ENCODE measurements at regions not wholly inside any gene's neighbourhood (a gene's known extent, or its start where the extent isn't known, plus 50 kb on each side); places are given as distances from the start of the nearest gene placed in this dataset.

- dilution Hi-C loops (cut with MboI; ENCODE audit: extremely low pct_ligation_motif_present, low sequenced_read_pairs) (no loop called here), intact Hi-C loops (cut with micrococcal nuclease) (no loop called here)
- Histone ChIP-seq H3K4me3 (replicated peaks in 1 of 3; ENCODE audit: insufficient read depth in 1 of 3, low read depth in 1 of 3, low read length in 3 of 3) (no peak overlapping the region), H3K27me3 (ENCODE audit: control insufficient read depth in 2 of 2, insufficient read depth in 2 of 2, low read length in 2 of 2) (no peaks in the 10 kb centered on the region), H3K9me1 (replicated peaks; ENCODE audit: control insufficient read depth, extremely low read depth, insufficient read depth, low read length) (peaks cover 3% of the 10 kb centered on the region), H3K4me1 (ENCODE audit: control insufficient read depth, extremely low read depth, insufficient read depth, low read length) (no peaks in the 10 kb centered on the region), H3K9ac (replicated peaks; ENCODE audit: extremely low read depth, insufficient read depth, low read length) (no peak overlapping the region), H4K20me1 (replicated peaks; ENCODE audit: control insufficient read depth, extremely low read depth, insufficient read depth, low read length) (no peaks in the 10 kb centered on the region), H3K27ac (ENCODE audit: insufficient read depth, low read depth, low read length) (no peak overlapping the region), H3K4me2 (ENCODE audit: insufficient read depth, low read length) (no peak overlapping the region), H3K79me2 (ENCODE audit: control insufficient read depth, insufficient read depth, low read length) (no peaks in the 10 kb centered on the region), H3K9me3 (replicated peaks; ENCODE audit: control insufficient read depth, insufficient read depth, low read length) (no peaks in the 10 kb centered on the region), H2AFZ (ENCODE audit: low read depth, low read length) (no peak overlapping the region), H3K36me3 (ENCODE audit: control insufficient read depth in 2 of 2, extremely low read depth in 1 of 2, insufficient read depth in 2 of 2, low read length in 2 of 2) (no peaks in the 10 kb centered on the region)
- ChIA-PET POLR2A (no interaction called here), CTCF (no interaction called here)
- no peak for DNase-seq (ENCODE audit: low read depth, low spot score)
- no peak for FAIRE-seq
- no TSS peak for BruUV-seq (replicated peaks)
- TF ChIP-seq POLR2A (IDR thresholded peaks at IDR 0.05; ENCODE audit: low read depth, low read length) (no peak), MAX (IDR thresholded peaks at IDR 0.05; ENCODE audit: insufficient read depth, insufficient read length) (no peak), EZH2 (IDR thresholded peaks at IDR 0.05; ENCODE audit: borderline replicate concordance, low read depth, low read length, severe bottlenecking) (no peak)
Measured at GRCh38 chr7:79971058-79971457, 163.6 kb upstream of the GNAI1 start.

DNA sequence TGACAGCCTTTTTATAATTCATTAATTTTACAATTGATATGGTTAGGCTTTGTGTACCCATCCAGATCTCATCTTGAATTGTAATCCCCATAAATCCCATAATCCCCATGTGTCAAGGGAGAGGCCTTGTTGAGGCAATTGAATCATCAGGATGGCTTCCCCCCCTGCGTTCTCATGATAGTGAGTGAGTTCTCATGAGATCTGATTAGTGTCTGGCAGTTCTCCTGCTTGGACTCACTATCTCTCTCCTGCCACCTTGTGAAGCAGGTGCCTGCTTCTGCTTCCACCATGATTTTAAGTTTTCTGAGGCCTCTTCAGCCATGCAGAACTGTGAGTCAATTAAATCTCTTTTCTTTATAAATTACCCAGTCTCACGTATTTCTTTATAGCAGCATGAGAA lies 165.7 kb upstream of the GNAI1 start:
- BruUV-seq (replicated peaks), result no TSS peak
- Histone ChIP-seq H4K20me1 (replicated peaks; ENCODE audit: control insufficient read depth, extremely low read depth, insufficient read depth, low read length) (no peaks in the 10 kb centered on the region), H3K36me3 (ENCODE audit: control insufficient read depth in 2 of 2, extremely low read depth in 1 of 2, insufficient read depth in 2 of 2, low read length in 2 of 2) (no peaks in the 10 kb centered on the region), H3K9ac (replicated peaks; ENCODE audit: extremely low read depth, insufficient read depth, low read length) (no peak overlapping the region), H3K4me1 (ENCODE audit: control insufficient read depth, extremely low read depth, insufficient read depth, low read length) (no peaks in the 10 kb centered on the region), H3K9me1 (replicated peaks; ENCODE audit: control insufficient read depth, extremely low read depth, insufficient read depth, low read length) (peaks cover 3% of the 10 kb centered on the region), H3K79me2 (ENCODE audit: control insufficient read depth, insufficient read depth, low read length) (no peaks in the 10 kb centered on the region), H3K4me2 (ENCODE audit: insufficient read depth, low read length) (no peak overlapping the region), H3K27ac (ENCODE audit: insufficient read depth, low read depth, low read length) (no peak overlapping the region), H3K9me3 (replicated peaks; ENCODE audit: control insufficient read depth, insufficient read depth, low read length) (no peaks in the 10 kb centered on the region), H2AFZ (ENCODE audit: low read depth, low read length) (no peak overlapping the region), H3K27me3 (ENCODE audit: control insufficient read depth in 2 of 2, insufficient read depth in 2 of 2, low read length in 2 of 2) (no peaks in the 10 kb centered on the region), H3K4me3 (replicated peaks in 1 of 3; ENCODE audit: insufficient read depth in 1 of 3, low read depth in 1 of 3, low read length in 3 of 3) (no peak overlapping the region)
- intact Hi-C loops (cut with micrococcal nuclease) (no loop called here), dilution Hi-C loops (cut with MboI; ENCODE audit: extremely low pct_ligation_motif_present, low sequenced_read_pairs) (no loop called here)
- POLR2A ChIA-PET, result no interaction called here
- CTCF ChIA-PET, result no interaction called here
- DNase-seq (ENCODE audit: low read depth, low spot score) (no peak), FAIRE-seq (no peak)
- TF ChIP-seq POLR2AphosphoS5 (IDR thresholded peaks at IDR 0.05; ENCODE audit: insufficient read depth, low read depth, low read length) (no peak), POLR2A (IDR thresholded peaks at IDR 0.05; ENCODE audit: low read depth, low read length) (no peak), EZH2 (IDR thresholded peaks at IDR 0.05; ENCODE audit: borderline replicate concordance, low read depth, low read length, severe bottlenecking) (no peak), FOS (IDR thresholded peaks at IDR 0.05; ENCODE audit: borderline replicate concordance, insufficient read depth, low read length) (no peak), JUN (IDR thresholded peaks at IDR 0.05; ENCODE audit: borderline replicate concordance, insufficient read depth, insufficient read length, low read depth) (no peak), GATA2 (IDR thresholded peaks at IDR 0.05; ENCODE audit: insufficient read depth, insufficient read length, low read depth, low read length) (no peak), MYC (IDR thresholded peaks at IDR 0.05; ENCODE audit: low read depth, low read length) (no peak), MAX (IDR thresholded peaks at IDR 0.05; ENCODE audit: insufficient read depth, insufficient read length) (no peak)
- TF ChIP-seq, protein P1, sequence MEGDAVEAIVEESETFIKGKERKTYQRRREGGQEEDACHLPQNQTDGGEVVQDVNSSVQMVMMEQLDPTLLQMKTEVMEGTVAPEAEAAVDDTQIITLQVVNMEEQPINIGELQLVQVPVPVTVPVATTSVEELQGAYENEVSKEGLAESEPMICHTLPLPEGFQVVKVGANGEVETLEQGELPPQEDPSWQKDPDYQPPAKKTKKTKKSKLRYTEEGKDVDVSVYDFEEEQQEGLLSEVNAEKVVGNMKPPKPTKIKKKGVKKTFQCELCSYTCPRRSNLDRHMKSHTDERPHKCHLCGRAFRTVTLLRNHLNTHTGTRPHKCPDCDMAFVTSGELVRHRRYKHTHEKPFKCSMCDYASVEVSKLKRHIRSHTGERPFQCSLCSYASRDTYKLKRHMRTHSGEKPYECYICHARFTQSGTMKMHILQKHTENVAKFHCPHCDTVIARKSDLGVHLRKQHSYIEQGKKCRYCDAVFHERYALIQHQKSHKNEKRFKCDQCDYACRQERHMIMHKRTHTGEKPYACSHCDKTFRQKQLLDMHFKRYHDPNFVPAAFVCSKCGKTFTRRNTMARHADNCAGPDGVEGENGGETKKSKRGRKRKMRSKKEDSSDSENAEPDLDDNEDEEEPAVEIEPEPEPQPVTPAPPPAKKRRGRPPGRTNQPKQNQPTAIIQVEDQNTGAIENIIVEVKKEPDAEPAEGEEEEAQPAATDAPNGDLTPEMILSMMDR (IDR thresholded peaks at IDR 0.05; ENCODE audit: extremely low read depth in 1 of 2, insufficient read depth in 1 of 2, low read depth in 1 of 2, low read length in 2 of 2), result no peak

Data from endothelial cell of umbilical vein (primary cell).